H1 (cell line): ENCODE measurements at regions not wholly inside any gene's neighbourhood (a gene's known extent, or its start where the extent isn't known, plus 50 kb on each side); places are given as distances from the start of the nearest gene placed in this dataset.

ENCODE experiments used
- ATF2 ChIP-seq: IDR thresholded peaks from 2 replicates; pipeline ENCODE4 v1.6.1; 2012; ENCODE audit warnings: low read length, inconsistent platforms
- CTCF ChIP-seq, 3 experiments: IDR thresholded peaks; 1 replicate in 2 of 3; 2 replicates in 1 of 3; pipeline versions ENCODE4 v1.5.1 to v1.6.1; 2011; ENCODE audit warnings: low read length in 3 of 3, mild to moderate bottlenecking in 3 of 3, inconsistent platforms in 2 of 3, low read depth in 1 of 3, moderate library complexity in 1 of 3; ENCODE audit not compliant: insufficient read depth in 1 of 3; ENCODE audit errors: control extremely low read depth in 1 of 3
- EGR1 ChIP-seq: IDR thresholded peaks from 2 replicates; pipeline ENCODE4 v1.6.1; 2011; ENCODE audit warnings: low read depth, low read length, borderline replicate concordance
- KDM1A ChIP-seq: fragments of 200-600, 300-600 bp; sonication (generic); IDR thresholded peaks from 2 replicates; pipeline ENCODE4 v1.7.1; 2016; ENCODE audit warnings: mild to moderate bottlenecking, low read length, borderline replicate concordance
- SRF ChIP-seq: IDR thresholded peaks from 2 replicates; pipeline ENCODE4 v1.6.1; 2011; ENCODE audit warnings: mild to moderate bottlenecking, low read depth, low read length, moderate library complexity
- TAF7 ChIP-seq: optimal IDR thresholded peaks from 2 replicates; pipeline ENCODE3; 2011; ENCODE audit warnings: low read depth, mild to moderate bottlenecking, inconsistent platforms, low read length, moderate library complexity, borderline replicate concordance

- TF ChIP-seq CTCF (IDR thresholded peaks at IDR 0.05; ENCODE audit: control extremely low read depth in 1 of 3, insufficient read depth in 1 of 3, low read depth in 1 of 3, low read length in 3 of 3) (no peak), KDM1A (no peak), TAF7 (no peak), SRF (no peak), EGR1 (no peak), ATF2 (no peak)
- TF ChIP-seq, all 59 proteins: peak for 0
Observed at GRCh38 chr2:118639371-118639770, 208.1 kb downstream of the EN1 start (continued).
